H7 (cell line): ENCODE measurements at regions not wholly inside any gene's neighbourhood (a gene's known extent, or its start where the extent isn't known, plus 50 kb on each side); places are given as distances from the start of the nearest gene placed in this dataset.

Experiments
- DNase-seq: peaks from one replicate; pipeline ENCODE4 v3.0.0; 2012
- H3K27me3 ChIP-seq: 2 replicates; pipeline ENCODE4 v1.6.0; 2011; ENCODE audit warnings: mild to moderate bottlenecking, low read length; ENCODE audit not compliant: control insufficient read depth, insufficient read depth
- H3K36me3 ChIP-seq: replicated peaks from 2 replicates; pipeline ENCODE4 v1.5.1; 2011; ENCODE audit warnings: low read length; ENCODE audit not compliant: control insufficient read depth, insufficient read depth
- H3K4me3 ChIP-seq: 2 replicates; pipeline ENCODE4 v1.5.1; 2011; ENCODE audit warnings: low read depth, mild to moderate bottlenecking, control low read depth, low read length, moderate library complexity; ENCODE audit not compliant: insufficient read depth

DNA sequence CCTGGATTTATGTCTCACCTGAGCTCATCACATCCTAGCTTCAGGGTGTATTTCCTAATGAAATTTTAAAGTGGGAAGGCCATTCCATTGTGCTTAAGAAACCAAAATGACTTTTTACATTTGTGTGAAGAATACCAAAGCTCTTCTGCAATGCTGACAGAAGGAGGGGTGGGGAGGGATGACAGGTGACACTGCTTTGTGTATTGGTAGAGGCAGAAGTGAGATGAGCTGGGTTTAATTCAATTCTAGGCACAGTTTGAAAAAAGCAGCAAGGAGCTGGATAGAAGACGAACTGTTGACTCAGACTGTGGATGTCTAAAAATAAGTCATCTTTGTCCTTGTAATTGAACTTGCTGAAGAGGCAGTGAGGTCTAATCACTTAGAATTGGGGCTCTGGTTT is 710.3 kb upstream of the KIRREL3 start:
- H3K27me3 ChIP-seq = no peaks in the 10 kb centered on the region
- no peak for DNase-seq
- H3K36me3 ChIP-seq = no peaks in the 10 kb centered on the region
- H3K4me3 ChIP-seq = no peak overlapping the region

DNA sequence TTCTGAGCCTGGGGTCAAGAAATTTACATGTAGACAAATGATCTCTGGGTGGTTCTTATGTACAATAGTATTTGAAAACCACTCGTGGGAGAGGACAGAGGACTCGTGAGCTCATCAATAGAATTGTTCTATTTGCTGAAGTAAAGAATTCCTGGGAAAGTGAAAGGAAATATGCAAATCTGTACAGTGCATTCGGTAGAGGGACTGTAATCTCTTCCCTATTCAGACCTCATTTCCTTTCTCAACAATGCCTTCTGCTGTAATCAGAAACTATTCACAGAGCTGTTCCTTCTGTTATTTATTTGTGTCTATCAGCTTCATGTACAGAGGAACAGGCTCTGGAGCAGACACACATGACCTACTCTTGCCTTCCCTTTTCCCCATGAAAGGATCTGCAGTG is 709.4 kb upstream of the KIRREL3 start:
- no peak for DNase-seq
- Histone ChIP-seq H3K36me3 (no peaks in the 10 kb centered on the region), H3K27me3 (no peaks in the 10 kb centered on the region), H3K4me3 (no peak overlapping the region)

DNA sequence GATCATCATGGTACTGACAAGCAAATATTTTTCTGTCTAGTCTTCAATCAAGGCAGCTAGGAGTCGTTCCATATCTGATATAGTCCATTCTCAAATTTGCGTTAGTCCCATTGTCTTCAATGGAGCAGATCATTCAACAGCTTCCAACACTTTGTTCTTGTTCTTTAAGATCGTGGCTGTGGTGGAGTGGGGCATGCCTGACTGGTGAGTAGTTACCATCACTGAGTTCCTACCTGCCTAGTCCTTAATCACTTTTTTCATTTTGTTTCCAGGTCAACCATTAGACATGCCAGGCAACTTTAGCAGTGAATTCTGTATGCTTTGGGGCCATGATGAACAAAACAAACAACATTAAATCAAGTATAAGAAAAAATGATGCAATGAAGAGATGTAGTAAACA is 693.1 kb upstream of the KIRREL3 start:
- no peaks in the 10 kb centered on the region for H3K36me3 ChIP-seq
- no peaks in the 10 kb centered on the region for H3K27me3 ChIP-seq
- no peak overlapping the region for H3K4me3 ChIP-seq
- no peak for DNase-seq

DNA sequence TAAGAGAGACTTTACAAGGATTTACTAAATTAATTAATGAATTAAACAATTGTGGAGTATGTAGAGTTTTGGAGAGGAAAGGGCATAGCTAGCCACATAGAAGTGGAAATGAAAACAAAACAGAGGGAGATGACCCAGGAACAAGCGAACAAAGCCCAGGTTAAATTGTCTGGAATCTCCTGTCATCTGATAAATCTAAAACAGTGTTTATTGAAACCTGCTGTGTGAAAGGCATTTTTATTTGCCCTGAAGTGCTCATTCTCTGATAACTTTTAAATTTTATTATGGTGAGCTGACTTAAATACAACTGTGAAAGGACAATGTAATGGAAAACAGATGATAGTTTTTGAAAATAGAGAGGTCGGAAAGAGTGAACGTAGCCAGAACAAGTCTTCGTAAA is 682.8 kb upstream of the KIRREL3 start:
- H3K4me3 ChIP-seq = no peak overlapping the region
- no peaks in the 10 kb centered on the region for H3K27me3 ChIP-seq
- no peak for DNase-seq
- H3K36me3 ChIP-seq = no peaks in the 10 kb centered on the region

DNA sequence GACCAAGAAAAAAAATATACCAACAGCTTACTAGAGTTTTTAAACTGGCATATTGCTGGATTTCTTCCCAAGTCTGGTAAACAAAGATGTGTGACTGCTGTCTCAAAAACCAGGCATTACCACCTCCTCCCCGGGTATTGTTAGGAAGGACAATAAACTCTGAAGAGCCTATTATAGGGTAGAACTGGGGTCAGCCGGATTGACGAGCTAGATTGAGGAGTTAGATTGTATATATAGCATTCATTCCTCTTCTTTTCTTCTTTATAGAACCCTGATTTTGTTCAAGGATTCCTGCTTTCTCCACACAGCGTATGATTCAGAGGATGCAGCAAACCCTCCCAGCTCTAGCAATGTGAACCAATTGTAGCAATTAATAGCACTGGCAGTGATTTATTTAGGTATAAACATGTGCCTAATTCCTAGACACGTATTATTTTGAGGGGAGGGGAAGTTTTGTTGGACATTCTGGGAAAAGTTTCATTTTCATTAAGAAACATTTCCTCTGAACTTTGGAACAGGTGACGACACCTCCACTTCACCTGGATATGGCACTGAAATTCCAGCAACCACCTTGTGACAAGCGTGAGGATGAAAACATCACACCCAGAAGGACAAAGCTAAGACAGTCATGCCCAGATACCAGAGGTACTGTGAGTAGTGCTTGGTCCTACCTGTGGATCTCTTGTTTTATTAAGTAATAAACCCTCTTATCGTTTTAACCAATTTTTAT is 679.4 kb upstream of the KIRREL3 start:
- H3K36me3 ChIP-seq = no peaks in the 10 kb centered on the region
- H3K4me3 ChIP-seq = no peak overlapping the region
- no peaks in the 10 kb centered on the region for H3K27me3 ChIP-seq
- no peak for DNase-seq

DNA sequence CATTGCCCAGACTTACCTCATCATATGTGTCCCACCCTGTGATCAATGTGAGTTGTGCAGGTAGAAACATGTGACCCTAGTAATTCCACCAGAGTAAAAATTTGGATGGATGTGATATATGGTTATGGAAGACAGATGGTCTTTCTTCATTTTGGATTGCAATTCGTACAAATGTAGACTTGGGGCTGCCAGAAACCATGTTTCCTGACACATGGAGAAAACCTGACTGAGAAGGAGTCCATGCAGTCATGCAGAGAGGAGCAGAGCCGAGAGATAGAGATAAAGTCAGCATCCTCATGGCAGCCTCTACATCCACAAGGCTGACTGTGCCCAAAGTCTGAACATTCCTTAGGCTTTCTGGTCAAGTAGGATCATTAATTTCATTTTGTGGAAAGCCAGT is 678.1 kb upstream of the KIRREL3 start:
- H3K4me3 ChIP-seq = no peak overlapping the region
- H3K27me3 ChIP-seq = no peaks in the 10 kb centered on the region
- no peak for DNase-seq
- no peaks in the 10 kb centered on the region for H3K36me3 ChIP-seq

DNA sequence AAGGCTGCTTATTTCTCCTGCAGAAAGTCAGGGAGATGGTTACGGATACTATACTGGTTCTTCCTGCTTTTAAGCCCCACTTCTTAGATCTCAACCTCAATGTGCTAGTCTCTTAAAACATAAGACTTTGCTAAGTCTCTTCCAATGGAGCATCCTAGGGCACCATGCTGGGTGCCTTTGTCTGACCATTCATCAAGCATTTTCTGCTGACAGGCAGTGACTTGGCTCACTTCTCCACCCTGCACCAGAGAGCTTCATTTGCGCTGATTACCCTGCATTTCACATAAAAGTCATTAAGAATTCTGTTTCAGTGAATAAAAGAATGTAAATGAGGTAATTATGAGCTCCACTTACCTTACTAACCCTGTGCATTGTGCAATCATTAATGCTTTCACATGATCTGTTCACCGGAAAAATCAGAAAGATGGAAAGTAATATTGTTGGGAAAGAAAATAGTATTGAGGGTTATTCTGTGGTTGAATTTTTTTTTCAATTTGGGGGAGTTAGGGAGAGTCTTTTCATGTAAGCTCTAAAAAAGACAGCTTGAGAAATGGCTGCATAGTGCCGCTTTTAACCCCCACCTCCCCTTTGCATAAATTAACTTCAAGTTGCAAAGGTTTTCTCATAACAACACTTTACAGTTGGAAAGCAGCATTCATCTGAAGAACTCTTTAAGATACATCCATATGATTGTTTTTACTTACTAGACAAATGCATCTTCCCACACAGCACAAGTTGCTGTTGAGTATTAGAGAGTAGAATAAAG is 677.3 kb upstream of the KIRREL3 start:
- no peak overlapping the region for H3K4me3 ChIP-seq
- H3K36me3 ChIP-seq = no peaks in the 10 kb centered on the region
- no peak for DNase-seq
- no peaks in the 10 kb centered on the region for H3K27me3 ChIP-seq

DNA sequence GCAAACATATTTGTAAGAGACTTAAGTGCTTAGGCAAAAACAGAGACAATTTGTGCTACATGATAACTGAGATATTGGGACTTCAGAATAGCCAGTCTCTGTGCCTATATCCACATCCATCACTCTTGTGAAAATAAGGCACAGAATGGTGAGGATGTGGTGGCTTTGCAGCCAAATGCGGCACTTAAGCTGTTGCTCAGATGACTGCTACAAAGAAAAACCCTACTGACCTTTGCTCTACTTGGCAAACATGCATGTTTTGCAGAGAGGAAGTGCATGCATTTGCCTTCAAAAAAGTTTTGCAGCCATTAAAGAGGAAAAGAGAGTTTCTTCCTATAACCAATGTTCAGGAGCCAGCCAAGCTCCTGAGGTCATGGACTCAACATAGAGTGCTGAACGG is 675.0 kb upstream of the KIRREL3 start:
- Histone ChIP-seq H3K27me3 (no peaks in the 10 kb centered on the region), H3K4me3 (no peak overlapping the region), H3K36me3 (no peaks in the 10 kb centered on the region)
- no peak for DNase-seq

DNA sequence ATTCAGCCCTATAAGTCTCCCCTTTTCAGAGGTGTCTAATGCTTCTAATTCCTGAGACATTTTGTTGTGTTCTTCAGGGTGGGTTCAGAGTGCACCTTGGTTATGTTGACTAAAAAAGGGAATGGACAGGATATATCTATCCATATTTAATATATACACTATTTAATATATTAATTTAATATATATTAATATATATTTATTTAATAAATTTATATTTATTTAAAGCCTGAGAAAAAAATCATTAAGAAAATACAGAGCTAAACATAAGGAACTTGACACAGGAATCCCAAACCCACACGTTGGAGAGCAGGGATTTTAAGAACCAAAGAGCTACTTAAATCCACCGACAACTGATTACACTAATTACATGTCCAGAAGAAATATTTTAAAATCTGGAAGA is 674.2 kb upstream of the KIRREL3 start:
- no peaks in the 10 kb centered on the region for H3K36me3 ChIP-seq
- no peaks in the 10 kb centered on the region for H3K27me3 ChIP-seq
- H3K4me3 ChIP-seq = no peak overlapping the region
- DNase-seq = no peak

DNA sequence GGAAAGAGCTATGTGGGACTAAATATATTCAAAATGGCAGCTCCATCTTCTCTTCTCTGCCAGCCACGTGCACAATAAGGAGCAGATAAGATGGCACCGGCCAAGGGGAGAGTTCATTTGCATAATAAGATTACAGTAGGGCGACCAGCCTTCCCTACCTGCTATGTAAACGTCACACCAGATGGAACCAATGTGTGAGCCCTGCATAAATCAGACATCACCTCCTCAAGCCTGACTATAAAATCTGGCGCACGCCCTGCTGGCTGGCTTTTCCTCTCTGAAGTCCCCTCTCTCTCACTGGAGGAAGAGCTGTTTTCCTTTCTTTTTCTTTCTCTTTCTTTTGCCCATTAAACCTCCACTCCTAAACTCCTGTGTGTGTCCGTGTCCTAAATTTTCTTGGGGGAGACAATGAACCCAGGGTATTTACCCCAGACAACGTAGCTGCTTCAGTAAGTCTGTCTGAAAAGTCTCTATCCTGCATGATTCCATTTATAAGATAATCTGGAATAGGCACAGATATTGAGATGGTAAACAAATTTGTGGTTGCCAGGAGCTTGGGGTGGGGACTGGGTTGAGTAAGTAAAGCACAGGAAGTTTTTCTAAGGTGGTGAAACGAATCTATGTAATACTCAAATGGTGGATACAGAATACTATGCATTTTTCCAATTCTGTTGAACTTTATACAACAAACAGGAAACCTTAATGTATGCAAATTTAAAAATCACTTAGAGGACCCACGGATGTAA is 670.0 kb upstream of the KIRREL3 start:
- Histone ChIP-seq H3K36me3 (no peaks in the 10 kb centered on the region), H3K4me3 (no peak overlapping the region), H3K27me3 (no peaks in the 10 kb centered on the region)
- no peak for DNase-seq

DNA sequence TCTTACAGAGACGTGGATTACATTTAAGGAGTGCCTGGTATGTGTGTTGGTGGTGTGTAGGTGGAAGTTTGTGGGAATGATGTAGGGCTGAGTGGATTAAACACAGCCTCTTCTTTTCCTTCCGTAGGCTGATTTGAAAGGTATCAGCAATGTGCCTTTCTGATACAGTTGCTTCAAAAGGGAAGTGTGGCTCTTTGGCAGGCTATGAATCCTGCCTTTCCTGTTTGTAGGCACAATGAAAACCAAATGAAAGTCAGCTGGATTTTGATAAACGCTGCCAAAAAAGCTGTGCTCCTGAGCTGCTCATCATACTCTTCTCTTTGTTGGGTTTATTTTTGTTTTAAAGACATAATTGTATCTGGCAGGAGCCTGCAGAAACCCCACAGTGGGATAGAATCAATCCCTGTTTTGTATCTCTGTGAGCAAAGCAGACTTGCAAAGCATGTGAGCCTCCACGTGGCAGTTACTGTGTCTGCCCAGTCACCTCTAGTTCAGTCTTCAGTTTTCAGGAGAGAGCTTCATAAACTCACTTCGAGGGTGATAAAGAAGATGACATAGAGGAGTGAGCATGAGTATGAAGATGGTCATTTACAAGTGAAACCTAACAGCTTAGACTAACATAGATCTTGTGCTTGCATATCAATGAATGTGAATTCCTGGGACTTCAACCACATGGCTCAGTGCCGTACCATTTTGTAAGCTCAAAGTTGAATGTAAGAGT is 655.7 kb upstream of the KIRREL3 start:
- DNase-seq = no peak
- no peaks in the 10 kb centered on the region for H3K36me3 ChIP-seq
- H3K4me3 ChIP-seq = no peak overlapping the region
- no peaks in the 10 kb centered on the region for H3K27me3 ChIP-seq

DNA sequence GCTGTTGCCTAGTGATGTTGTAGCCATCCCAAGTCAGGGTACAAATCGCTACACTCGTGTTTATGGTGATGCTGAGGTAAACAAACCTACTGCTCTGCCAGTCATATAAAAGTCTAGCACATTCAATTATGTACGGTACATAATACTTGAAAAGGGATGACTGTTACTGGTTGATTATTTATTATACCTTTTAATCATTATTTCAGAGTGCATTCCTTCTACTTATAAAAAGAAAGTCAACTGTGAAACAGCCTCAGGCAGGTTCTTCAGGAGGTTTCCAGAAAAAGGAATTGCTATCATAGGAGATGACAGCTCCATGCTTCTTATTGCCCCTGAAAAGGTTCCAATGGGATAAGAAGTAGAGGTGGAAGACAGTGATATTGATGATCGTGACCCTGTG is 652.5 kb upstream of the KIRREL3 start:
- DNase-seq = no peak
- H3K36me3 ChIP-seq = no peaks in the 10 kb centered on the region
- no peak overlapping the region for H3K4me3 ChIP-seq
- no peaks in the 10 kb centered on the region for H3K27me3 ChIP-seq

DNA sequence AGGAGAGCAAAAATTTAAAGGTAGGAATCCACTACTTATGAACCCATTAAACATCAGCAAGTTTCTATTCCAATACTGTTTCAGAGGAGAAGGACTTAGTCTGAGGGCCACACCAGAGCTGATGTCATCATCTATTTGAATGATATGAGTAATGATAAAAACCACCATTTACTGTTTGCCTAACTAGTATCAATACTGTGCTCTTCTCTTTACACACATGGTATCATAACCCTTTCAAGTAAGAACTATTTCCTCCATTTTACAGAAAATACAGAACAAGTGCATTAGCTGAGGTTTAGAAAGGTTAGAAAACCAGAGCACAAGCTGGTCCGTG is 651.3 kb upstream of the KIRREL3 start:
- H3K27me3 ChIP-seq = no peaks in the 10 kb centered on the region

DNA sequence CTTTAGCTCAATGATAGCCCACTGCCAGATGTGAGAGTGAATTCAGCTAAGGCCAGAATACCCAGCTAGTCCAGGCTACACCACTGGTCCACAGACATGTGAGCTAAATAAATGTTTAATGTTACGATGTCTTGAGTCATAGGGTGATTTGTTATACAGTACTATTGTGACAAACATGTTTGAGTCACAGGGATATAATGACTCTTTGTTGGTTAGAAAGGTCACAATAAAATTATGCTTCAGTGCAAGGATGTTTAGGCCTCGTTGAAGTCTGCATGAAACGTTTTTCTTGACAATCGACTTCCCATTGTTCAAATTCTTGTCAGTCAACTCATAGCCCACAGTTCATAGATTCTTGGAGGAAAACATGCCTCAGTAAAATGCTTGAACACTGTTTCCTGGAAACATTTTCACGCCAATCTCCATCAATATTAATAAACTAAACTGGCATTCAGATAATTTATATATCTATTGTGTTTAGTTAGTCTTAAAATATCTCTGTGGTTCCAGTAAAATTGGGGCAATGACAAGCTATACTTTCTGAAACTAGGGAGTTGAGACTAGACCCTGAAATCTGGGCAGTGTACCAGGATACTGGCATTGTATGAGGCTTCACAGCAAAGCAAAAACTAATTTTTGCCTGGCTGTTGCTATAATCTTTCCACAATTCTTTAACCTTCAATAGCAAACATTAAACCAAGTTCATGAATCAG is 650.8 kb upstream of the KIRREL3 start:
- H3K4me3 ChIP-seq = no peak overlapping the region
- no peaks in the 10 kb centered on the region for H3K27me3 ChIP-seq
- DNase-seq = no peak
- no peaks in the 10 kb centered on the region for H3K36me3 ChIP-seq

More for the DNA sequence above, 651.3 kb upstream of the KIRREL3 start:
- H3K4me3 ChIP-seq = no peak overlapping the region
- H3K36me3 ChIP-seq = no peaks in the 10 kb centered on the region
- no peak for DNase-seq
